GM21717 (cell line): ENCODE measurements at regions not wholly inside any gene's neighbourhood (a gene's known extent, or its start where the extent isn't known, plus 50 kb on each side); places are given as distances from the start of the nearest gene placed in this dataset.

Source experiments
- ATAC-seq: cut with Tn5 transposase; IDR thresholded peaks from one replicate; pipeline ENCODE4 v1.9.1; 2021; ENCODE audit warnings: mild to moderate bottlenecking, moderate library complexity; ENCODE audit not compliant: unreplicated experiment

DNA sequence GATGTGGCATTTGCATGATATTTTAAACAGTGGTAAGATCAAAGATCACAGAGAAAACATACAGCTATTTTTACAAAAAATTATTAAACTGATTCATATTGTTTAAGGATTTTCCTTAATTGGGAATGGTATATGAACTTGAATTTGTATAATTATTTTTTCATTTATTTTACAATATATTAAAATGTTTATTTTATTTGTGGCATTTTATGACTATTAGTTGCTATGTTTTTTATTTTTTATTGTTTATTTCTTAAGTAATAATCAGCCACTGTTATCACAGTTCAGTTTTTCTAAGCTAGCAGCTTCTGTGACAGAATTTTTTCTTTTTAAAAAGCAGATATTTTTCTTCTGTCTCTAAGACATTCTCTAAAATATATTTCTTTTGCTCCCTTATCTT, 387.0 kb upstream of the KHDRBS2 start:
- ATAC-seq = no peak

DNA sequence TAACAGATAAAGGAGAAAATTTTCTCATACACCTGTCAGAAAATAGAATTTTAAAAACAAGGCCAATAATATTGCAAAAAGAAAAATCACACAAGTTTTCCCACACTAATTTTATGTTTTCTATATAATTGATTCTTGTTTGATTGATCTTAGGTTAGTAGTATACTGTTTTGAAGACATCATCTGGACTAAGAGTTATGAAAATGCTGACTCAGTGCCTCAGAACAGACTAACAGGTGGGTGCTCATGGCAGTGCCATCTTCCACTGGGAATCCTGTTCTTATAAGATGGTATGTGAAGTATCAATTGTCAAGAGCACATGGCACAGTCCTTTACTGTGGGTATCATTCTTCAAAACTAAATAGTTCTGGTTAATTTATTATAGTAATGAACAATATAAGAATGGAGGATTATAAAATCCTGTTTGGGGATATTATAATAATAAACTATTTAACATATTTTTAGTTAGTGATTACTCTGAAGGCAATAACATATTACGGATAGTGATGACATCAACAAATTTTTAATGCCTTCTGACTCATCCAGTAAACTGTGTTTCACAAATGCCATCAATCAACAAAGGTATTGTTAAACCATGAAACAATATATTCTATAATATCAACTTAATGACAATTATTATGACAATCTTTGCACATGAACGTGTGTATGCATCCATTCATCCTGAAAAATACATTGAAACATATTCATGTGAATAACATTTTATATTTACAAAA, 384.6 kb upstream of the KHDRBS2 start:
- no peak for ATAC-seq

DNA sequence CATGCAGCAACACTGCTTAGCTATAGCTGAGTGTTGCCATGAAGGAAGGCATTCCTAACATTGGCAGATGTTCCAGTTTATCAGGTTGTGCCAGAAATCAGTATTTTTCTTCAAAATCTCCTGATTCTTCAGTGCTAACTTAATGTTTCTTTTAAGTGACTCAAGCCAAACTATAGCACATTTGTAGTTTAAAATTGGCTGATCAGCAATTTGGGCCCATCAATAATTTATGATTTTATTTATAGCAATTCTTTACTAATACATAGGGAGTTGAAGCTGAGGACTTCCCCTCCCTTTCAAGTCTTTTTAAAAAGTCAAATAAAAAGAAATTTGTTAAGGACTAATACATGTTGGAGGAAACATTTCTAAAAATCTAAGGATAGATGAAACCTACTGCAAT, 383.8 kb upstream of the KHDRBS2 start:
- ATAC-seq = no peak

DNA sequence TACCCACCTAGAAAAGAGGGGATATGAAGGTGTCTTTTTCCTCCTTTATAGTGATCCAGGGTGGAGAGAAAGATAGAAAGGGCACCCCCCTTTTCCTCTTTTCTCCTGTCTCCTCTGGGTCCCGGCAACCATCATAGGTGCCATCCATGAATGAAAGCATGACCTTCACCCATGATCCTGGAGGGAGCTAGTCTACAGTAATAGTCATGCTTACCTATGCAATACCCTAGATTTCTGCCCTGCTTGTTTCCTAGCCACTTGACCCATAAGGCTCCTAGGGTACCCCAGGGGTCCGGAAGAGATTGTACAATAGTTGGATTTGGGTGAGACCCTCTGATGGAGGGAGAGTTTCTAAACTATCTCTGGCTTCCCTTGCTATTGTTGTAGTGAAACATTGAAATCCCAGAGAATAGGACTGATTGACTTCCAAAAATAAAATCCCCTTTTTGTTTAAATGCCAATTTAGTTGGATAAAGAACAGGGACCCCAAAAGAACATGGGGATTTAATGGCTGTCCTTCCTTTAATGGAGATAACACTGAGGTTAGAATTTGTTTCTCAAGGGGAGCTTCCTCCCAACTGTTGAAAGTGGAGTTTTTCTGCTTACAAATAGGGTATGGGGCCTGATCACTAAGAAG, 366.8 kb upstream of the KHDRBS2 start:
- no peak for ATAC-seq

DNA sequence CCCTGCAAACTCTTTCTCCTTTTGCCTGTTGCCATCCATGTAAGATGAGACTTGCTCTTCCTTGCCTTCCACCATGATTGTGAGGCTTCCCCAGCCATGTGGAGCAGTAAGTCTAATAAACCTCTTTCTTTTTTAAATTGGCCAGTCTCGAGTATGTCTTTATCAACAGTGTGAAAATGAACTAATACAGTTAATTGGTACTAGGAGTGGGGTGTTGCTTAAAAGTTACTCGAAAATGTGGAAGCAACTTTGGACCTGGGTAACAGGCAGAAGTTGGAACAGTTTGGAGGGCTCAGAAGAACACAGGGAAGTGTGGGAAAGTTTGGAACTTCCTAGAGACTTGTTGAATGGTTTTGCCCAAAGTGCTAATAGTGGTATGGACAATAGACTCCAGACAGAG, 359.2 kb upstream of the KHDRBS2 start:
- no peak for ATAC-seq

DNA sequence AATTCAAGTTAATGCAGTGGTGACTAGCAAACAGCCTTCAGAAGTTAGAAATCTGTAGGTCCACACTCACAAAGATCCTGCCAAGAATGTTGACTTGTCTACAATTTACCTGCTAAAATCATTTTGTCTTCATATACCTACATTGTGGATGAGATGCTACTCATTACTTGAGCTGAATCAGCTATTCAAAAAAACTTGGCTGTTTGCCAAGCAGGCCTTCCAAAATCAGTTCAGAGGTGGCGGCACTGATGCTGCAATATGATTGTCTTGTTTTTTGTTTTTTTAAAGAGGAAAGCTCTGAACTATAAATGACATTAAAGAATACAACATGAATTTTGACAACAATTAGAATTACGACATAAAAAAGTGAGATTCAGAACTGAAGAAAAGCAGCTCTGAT, 354.7 kb upstream of the KHDRBS2 start:
- no peak for ATAC-seq

DNA sequence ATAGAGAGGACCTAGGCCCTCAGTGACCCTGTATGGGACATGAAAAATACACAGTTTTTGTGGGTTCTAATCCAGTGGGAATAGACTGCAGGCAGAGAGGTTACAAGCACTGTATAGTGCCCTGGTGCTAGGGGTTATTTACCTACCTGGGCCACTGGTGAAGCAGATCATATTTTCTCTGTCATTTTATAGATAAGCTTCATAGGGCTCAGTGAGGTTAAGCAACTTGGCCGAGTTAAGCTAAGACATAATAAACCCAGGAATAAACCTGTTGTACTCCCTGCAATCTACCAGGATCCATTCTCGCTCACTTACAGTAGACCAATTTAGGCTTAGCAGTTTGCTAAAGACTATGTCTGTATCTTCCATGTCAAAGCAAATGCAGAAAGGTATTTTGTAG, 340.6 kb upstream of the KHDRBS2 start:
- ATAC-seq = no peak

DNA sequence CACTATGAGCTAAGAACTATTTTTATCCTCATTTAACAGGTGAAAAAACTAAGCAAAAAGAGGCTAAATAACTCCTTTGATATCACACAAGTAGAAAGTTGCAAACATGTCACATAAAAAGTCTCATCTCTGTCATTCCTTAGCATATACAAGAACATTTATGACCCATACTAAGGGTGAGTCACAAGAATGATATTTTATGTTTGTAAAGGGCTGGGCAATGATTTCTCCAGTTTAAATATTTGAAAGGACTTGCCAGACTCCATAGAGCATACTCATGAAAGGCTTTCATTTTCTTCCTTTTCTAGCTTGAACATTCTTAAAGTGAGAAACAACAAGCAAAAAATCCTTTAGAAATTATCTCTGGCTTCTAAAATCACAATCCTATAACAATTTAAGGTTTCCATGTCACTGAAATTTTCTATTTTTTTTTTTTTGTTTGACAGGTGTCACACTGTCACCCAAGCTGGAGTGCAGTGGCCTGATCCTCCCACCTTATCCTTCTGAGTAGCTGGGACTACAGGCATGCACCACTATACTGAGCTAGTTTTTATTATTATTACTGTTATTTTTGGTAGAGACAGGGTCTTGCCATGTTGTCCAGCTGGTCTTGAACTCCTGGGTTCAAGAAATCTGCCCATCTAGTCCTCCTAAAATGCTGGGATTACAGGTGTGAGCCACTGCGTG, 338.0 kb upstream of the KHDRBS2 start:
- no peak for ATAC-seq

DNA sequence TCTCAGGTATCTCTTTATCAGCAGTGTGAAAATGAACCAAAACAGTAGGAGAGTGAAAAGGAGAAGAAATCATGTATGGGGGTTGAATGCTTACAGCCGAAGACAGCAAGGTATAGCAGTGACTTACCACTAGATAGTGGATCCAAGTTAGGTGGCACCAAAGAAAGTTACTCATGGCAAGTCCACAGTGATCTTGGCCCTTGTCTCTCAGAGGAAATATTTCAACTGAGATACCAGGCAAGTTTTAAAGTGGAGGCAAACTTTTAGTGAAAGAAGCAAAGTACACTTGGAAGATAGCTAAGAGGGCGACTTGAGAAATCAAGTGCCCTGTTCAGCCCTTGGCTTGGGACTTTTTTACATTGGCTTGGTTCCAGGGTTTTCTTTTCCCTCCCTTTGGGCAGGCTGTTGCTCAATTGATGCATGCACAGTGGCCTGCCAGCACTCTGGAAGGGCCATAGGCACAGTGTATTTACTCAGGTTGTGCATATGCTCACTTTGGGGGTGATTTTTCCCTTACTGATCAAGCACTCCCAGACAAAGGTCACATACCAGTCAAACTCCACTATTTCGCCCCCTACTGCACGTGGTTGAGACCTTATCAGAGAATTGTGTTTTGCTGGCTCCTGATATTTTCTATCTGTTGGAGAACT, 329.5 kb upstream of the KHDRBS2 start:
- ATAC-seq = no peak

DNA sequence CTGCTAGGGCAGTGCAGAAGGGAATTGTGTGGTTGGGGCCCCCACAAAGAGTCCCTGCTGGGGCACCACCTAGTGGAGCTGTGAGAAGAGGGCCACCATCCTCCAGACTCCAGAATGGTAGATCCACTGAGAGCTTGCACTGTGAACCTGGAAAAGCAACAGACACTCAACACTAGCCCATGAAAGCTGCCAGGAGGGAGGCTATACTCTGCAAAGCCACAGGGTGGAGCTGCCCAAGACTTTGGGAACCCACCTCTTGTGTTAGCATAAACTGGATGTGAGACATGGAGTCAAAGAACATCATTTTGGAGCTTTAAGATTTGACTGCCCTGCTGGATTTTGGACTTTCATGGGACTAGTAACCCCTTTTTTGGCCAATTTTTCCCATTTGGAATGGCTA, 328.4 kb upstream of the KHDRBS2 start:
- ATAC-seq = no peak

DNA sequence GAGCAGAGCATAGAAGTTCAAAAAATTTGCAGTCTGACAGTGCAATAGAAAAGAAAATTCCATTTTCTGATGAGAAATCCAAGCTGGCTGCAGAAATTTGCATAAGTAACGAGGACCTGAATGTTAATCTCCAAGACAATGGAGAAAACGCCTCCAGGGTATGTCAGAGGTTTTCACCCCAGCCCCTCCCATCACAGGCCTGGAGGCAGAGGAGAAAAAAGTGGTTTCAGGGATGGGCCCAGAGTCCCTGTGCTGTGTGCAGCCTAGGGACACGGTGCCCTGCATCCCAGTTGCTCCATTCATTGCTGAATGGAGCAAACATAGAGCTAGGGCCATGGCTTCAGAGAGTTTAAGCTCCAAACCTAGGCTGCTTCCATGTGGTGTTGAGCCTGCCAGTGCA, 327.9 kb upstream of the KHDRBS2 start:
- no peak for ATAC-seq

DNA sequence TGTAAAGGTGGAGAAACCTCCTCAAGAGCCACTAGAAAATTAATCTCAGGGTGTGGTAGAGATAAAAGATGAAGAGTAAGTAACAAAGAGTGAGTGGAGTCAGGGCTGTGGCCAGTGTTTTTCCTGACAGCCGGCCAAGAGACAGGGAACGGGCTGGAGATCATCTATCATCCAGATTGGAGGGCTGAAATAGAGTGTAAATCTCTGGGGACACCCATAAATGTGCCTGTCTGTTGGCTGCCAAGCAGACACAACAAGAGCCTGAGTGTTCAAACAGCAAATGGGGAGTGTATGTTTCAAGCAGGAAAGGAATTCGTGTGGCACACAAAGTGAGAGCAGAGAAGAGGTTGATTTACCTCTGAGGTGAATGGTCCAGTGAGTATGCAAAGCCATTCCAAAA, 326.4 kb upstream of the KHDRBS2 start:
- ATAC-seq = no peak

DNA sequence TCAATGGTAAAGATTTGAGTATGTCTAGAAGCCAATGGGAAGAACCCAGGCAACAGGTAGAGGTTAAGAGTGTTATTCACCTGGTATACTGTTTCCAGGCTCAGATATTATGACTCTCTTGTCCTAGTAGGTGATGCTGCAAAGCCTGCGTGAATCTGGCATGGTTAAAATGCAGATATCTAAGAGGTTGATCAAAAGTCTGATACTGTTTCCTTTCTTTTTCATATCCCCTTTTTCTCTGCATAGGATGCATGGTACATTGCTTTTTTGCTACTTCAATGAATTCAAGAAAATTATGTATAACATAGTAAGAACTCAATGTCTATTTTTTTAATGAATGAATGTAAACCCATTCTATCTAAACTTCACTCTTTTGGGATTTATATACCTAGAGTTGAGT, 284.3 kb upstream of the KHDRBS2 start:
- ATAC-seq = no peak

DNA sequence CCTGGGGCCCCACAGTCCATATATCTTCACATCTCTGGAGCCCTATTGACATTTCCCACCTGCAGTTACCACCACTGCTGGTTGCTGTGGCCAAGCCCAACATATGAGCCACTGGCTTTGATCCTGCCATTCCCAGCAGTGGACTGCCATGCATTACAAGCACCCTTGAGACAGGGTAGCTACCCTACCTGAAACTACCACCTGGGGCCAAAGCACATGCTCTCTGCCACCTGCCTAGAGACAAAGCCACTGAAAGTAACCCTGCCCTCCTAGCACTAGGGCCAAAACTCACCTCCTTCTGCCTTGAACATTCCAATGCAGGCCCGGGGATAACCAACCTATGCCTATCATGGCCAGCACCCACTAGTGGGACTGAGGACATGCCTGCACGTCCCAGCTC, 255.5 kb upstream of the KHDRBS2 start:
- ATAC-seq = no peak

DNA sequence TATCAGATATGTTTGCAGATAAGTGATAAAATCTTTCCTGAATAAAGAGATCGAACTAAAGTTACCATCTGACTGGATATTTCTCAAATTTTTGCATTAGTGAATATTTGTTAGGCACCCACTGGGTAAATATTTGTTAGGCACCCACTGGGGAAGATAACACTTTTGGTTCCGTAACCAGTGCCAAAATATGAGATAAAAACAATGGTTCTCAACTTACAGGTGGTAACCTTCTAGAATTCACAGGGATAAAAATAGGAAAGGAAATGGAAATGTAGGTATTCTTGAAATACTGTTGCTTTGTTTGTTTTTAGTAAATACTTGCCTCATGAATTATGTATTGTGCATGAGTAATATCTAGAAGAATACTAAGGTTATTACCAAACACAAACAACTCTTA, 245.0 kb upstream of the KHDRBS2 start:
- ATAC-seq = no peak

DNA sequence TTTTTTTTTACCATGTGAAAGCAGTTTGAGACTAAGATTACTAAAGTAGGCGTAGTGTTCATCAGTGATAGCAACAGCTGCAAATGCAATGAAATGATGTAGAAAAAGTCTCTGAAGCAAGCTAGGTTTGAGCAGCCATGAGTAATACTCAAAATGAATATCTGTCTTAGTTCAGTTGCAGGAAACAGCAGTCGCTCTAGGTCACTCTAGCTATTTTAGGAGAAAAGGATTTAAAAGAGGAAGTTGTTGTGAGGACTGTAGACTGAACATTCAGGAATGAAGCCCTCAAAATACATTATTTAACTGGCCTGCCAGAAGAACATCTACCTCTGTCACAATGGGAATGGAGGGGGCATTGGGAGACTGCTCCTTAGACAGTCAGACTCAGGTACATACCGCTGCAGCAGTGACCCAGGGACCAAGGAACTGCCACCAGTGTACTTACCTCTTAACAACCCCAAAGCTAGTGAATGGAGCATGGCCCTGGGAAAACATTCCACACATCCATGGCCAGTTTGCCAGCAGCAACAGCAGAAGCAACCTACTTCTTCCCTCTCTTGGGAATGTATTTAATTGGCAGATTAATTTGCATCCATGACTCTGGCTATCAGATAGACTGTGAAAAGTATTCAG, 243.0 kb upstream of the KHDRBS2 start:
- ATAC-seq = no peak

DNA sequence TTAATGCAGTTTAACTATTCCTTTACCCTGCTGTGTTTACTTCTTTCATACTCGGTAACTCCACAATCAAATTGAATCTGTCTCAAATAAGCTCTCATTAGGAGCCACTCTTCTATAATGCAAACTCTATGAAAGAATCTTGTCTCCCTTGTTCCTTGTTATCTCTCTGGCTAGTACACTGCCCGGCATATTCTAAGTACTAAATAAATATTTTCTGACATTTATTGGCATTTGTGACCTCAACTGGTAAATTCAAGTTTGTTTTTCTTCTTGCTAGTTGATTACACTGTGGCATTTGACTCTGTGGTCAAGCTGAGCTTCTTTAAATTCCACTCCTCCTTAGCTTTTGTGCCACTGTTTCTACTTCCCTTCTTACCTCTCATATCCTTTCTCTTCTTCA, 237.6 kb upstream of the KHDRBS2 start:
- no peak for ATAC-seq

DNA sequence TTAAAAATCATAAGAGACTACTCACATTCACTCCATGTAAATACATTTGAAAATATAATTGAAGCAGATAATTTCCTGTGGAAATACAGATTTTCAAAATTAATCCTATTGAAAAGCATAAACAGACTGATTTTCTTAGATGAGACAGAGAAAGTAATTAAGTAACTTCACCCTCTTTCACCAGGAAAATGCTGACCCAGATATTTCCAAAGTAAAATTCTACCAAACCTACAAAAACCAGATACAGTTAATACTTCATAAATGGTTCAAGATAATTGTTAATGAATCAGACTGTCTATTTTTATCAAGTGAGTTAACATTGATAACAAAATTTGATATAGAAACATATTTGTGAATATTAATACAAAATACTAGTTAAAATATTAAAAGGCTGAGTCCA, 233.5 kb upstream of the KHDRBS2 start:
- no peak for ATAC-seq

DNA sequence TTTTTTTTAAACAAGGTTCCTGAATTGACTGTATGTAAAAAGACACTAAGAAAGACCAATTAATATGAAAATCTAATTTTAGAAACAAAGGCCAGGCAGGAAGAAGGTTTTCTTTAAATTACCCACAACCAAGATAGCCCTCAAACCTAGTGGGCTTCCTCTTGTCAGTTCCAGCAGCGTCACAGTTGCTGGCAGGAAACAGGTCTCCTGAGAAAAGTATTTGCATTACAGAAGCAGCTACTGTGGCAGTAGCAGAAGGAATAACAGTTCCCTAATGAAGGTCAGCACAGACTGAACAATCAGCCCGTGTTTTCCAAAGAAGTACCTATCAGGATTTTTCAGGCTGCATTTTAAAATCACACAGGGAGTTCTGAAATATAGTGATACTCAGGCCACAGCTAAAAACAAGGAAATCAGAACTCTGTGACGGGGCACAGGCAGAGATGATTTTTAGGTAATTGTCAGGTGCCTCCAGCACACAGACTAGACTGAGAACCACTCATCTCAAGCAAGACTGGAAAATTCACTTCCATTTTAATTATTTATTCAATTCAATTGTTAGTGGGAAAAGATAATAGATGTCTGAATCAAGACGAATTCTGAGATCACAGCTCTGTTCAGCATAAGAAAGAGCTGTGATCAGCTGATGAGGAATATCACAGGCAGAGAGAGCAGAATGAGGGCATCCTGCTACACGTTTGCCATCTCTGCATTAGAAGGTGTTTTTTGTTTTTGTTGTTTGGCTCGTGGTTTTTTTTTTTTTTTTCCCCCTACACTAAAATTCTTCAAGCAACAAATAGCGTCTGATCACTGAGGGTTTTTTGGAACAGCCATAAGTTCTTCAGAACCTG, 230.5 kb upstream of the KHDRBS2 start:
- no peak for ATAC-seq

DNA sequence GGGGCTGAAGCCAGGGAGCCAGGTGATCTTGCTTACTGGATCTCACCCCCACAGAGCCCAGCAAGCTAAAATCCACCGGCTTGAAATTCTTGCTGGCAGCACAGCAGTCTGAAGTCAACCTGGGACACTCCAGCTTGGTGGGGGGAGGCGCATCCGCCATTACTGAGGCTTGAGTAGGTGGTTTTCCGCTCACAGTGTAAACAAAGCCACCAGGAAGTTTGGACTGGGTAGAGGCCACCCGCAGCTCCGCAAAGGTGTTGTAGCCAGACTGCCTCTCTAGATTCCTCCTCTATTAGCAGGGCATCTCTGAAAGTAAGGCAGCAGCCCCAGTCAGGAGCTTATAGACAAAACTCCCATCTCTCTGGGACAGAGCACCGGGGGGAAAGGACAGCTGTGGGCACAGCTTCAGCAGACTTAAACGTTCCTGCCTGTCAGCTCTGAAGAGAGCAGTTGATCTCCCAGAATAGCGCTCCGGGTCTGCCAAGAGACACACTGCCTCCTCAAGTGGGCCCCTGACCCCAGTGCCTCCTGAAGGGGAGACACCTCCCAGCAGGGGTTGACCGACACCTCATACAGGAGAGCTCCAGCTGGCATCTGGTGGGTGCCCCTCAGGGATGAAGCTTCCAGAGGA, 206.3 kb upstream of the KHDRBS2 start:
- no peak for ATAC-seq
